K562 (cell line): ENCODE measurements at regions not wholly inside any gene's neighbourhood (a gene's known extent, or its start where the extent isn't known, plus 50 kb on each side); places are given as distances from the start of the nearest gene placed in this dataset.
A peak's percentile ranks its signal among the peaks of the same experiment; 100 is the strongest.

ENCODE experiments used
- ATF3 ChIP-seq, 2 experiments: fragments of 450-650 bp in 1 of 2; sonication (generic) in 1 of 2; formaldehyde crosslinking in 1 of 2; IDR thresholded peaks in 1 of 2; conservative IDR thresholded peaks in 1 of 2; 2 replicates each; pipeline versions ENCODE4 v1.6.1 to v1.8.1; 2016 to 2023; ENCODE audit warnings: mild to moderate bottlenecking in 2 of 2, moderate library complexity in 2 of 2, inconsistent platforms in 1 of 2, missing genetic modification reagents in 1 of 2
- CHD2 ChIP-seq: IDR thresholded peaks from 2 replicates; pipeline ENCODE4 v1.6.1; 2011; ENCODE audit warnings: low read depth, low read length
- EZH2 ChIP-seq: IDR thresholded peaks from 2 replicates; pipeline ENCODE4 v1.6.1; 2012; ENCODE audit warnings: low read depth, mild to moderate bottlenecking, inconsistent platforms, low read length, borderline replicate concordance
- MEF2A ChIP-seq: IDR thresholded peaks from 2 replicates; pipeline ENCODE4 v1.6.1; 2011; ENCODE audit warnings: low read depth, mild to moderate bottlenecking, low read length, moderate library complexity; ENCODE audit not compliant: control insufficient read depth
- NR3C1 ChIP-seq: sonication (generic); formaldehyde crosslinking; IDR thresholded peaks from 2 replicates; pipeline ENCODE4 v1.8.1; 2022; ENCODE audit warnings: missing genetic modification reagents
- SNIP1 ChIP-seq: fragments of 450-650 bp; IDR thresholded peaks from 2 replicates; pipeline ENCODE4 v1.7.1; 2017; ENCODE audit warnings: low read depth, mild to moderate bottlenecking
- TAF1 ChIP-seq: IDR thresholded peaks from 2 replicates; pipeline ENCODE4 v1.6.1; 2011; ENCODE audit warnings: mild to moderate bottlenecking, low read length, moderate library complexity; ENCODE audit not compliant: insufficient read depth, control insufficient read depth, severe bottlenecking; ENCODE audit errors: extremely low read depth
- ZNF274 ChIP-seq: IDR thresholded peaks from 2 replicates; pipeline ENCODE4 v1.6.1; 2011; ENCODE audit warnings: low read depth, mild to moderate bottlenecking, low read length, moderate library complexity, borderline replicate concordance
- TF ChIP-seq, protein P1 (sequence below): sonication (generic); formaldehyde crosslinking; IDR thresholded peaks from 2 replicates; pipeline ENCODE4 v1.8.1; 2023; ENCODE audit warnings: mild to moderate bottlenecking, missing genetic modification reagents

DNA sequence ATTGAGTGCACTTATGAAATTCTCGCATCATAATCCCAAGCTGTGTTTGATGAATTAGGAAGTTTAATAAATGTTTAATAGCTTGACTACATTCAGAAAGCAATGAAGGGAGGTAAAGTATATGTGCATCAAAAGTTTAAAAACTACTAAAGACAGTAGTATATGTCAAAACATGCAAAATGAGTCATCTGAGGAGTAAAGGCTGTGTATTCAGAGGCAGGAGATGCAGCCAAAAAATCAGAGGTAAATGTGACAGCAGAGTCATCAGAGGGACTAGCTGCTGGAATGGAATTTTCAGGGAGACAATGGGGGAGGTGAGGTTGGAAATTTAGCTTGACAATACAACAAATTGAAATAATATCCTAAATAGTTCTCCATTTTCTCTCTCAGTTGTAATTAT lies 127.0 kb upstream of the FUNDC1 start:
- TF ChIP-seq NR3C1 = no peak
- TF ChIP-seq ZNF274 = no peak
- TF ChIP-seq, protein P1, sequence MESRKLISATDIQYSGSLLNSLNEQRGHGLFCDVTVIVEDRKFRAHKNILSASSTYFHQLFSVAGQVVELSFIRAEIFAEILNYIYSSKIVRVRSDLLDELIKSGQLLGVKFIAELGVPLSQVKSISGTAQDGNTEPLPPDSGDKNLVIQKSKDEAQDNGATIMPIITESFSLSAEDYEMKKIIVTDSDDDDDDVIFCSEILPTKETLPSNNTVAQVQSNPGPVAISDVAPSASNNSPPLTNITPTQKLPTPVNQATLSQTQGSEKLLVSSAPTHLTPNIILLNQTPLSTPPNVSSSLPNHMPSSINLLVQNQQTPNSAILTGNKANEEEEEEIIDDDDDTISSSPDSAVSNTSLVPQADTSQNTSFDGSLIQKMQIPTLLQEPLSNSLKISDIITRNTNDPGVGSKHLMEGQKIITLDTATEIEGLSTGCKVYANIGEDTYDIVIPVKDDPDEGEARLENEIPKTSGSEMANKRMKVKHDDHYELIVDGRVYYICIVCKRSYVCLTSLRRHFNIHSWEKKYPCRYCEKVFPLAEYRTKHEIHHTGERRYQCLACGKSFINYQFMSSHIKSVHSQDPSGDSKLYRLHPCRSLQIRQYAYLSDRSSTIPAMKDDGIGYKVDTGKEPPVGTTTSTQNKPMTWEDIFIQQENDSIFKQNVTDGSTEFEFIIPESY (CRISPR knock-in tag) = no peak
- no peak for TF ChIP-seq EZH2
- TF ChIP-seq CHD2 = no peak
- TF ChIP-seq ATF3 (IDR thresholded peaks at IDR 0.05) = peak; percentile 23; the same call in 1 of the 2 replicates
- no peak for TF ChIP-seq ATF3 (CRISPR knock-in tag; conservative IDR thresholded peaks at IDR 0.05)
- no peak for TF ChIP-seq SNIP1
- no peak for TF ChIP-seq TAF1
- TF ChIP-seq MEF2A = no peak
